ENCODE measurements at regions not wholly inside any gene's neighbourhood (a gene's known extent, or its start where the extent isn't known, plus 50 kb on each side); places are given as distances from the start of the nearest gene placed in this dataset.

DNA sequence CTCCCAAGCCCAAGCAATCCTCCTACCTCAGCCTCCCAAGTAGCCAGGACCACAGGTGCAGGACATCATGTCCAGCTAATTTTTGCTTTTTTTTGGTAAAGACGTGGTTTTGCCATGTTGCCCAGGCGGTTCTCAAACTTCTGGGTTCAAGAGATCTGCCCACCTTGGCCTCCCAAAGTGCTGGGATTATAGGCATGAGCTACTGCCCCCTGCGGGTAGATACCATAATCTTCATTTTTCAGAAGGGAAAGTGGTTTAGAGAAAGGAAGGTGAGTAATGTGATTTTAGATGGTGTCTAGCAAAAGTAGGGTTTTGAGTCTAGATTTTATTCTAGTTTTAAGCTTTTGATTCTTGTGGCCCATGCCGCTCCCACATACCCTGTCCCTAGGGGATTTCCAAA, 205.3 kb upstream of the CLNK start:
- Mint-ChIP-seq H3K36me3 (ENCODE audit: low read depth) (no peaks in the 10 kb centered on the region), H3K9me3 (no peaks in the 10 kb centered on the region), H3K27ac (no peak overlapping the region), H3K27me3 (no peaks in the 10 kb centered on the region), H3K4me1 (ENCODE audit: low read depth) (peaks cover 6% of the 10 kb centered on the region), H3K4me3 (no peak overlapping the region)

DNA sequence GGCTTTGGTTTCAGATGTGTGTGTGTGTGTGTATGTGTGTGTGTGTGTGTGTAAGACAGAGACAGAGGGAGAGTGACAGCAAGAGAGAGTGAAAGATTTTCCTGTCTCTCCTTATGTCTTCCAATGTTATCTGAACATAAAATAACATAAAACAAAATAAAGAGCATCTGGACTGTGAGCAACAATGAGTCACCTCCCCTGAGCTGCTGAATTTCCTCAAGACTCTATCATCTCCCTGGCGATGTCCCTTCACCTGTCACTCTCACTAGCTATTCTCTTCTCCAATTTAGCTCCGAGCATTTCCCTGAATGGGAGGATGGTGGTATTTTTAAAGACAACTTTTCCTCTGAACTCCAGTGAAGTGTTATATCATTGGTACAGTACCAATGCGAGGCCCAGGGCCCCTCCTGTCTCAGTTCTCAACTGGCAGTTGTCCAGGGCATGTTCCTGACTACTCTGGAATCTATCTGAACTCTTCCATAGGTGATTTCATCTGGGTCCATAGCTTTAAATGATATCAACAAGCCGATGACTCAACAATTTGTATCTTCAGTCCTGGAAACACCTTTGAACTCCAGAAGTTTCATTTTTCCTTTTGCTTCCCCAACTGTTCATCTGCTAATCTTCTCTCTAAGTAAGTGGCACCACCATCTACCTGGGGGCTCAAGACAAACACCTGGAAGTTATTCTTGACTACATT, 195.0 kb upstream of the CLNK start:
- Mint-ChIP-seq H3K27me3 (no peaks in the 10 kb centered on the region), H3K36me3 (ENCODE audit: low read depth) (no peaks in the 10 kb centered on the region), H3K27ac (no peak overlapping the region), H3K4me1 (ENCODE audit: low read depth) (no peaks in the 10 kb centered on the region), H3K4me3 (no peak overlapping the region), H3K9me3 (no peaks in the 10 kb centered on the region)

DNA sequence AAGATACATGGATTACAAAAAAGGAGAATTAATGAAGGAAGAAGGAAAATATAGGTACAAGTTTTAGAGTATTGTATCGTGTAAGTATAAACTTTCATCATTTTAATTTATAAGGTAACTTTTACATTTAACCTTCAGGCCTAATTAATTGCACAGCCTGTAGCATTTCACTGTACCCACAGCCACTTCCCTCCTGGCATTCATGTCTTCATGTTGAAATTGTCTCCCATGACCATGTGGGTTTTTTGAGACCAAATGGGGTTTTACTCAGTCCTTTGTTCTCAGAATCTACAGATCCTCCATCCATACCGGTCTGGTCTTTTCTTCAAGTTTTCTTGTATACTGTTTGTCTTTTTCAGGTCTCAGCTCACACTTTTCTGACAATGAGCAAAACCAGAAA, 194.3 kb upstream of the CLNK start:
- Mint-ChIP-seq H3K4me3 (no peak overlapping the region), H3K27ac (no peak overlapping the region), H3K36me3 (ENCODE audit: low read depth) (no peaks in the 10 kb centered on the region), H3K9me3 (no peaks in the 10 kb centered on the region), H3K4me1 (ENCODE audit: low read depth) (no peaks in the 10 kb centered on the region), H3K27me3 (no peaks in the 10 kb centered on the region)

DNA sequence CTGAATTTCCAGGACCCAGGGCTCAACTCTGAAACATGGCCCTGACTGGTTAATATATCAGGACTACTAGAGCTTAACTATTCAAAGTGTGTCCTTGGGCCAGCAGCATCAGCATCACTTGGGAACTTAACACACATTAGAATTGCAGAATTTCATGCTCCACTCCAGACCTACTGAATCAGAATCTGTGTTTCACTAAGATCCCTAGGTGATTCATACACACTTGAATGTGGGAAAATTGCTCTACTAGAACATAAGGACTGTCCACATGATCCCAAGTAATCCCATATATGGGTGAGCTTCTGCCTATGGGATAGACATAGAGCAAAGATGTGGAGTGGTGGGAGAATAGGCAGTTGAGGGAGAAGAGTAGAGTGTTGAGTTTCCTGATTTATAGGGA, 192.5 kb upstream of the CLNK start:
- peaks cover 4% of the 10 kb centered on the region for H3K4me1 Mint-ChIP-seq (ENCODE audit: low read depth)
- no peaks in the 10 kb centered on the region for H3K9me3 Mint-ChIP-seq
- H3K27ac Mint-ChIP-seq: no peak overlapping the region
- H3K27me3 Mint-ChIP-seq: no peaks in the 10 kb centered on the region
- H3K36me3 Mint-ChIP-seq (ENCODE audit: low read depth): no peaks in the 10 kb centered on the region
- H3K4me3 Mint-ChIP-seq: no peak overlapping the region

DNA sequence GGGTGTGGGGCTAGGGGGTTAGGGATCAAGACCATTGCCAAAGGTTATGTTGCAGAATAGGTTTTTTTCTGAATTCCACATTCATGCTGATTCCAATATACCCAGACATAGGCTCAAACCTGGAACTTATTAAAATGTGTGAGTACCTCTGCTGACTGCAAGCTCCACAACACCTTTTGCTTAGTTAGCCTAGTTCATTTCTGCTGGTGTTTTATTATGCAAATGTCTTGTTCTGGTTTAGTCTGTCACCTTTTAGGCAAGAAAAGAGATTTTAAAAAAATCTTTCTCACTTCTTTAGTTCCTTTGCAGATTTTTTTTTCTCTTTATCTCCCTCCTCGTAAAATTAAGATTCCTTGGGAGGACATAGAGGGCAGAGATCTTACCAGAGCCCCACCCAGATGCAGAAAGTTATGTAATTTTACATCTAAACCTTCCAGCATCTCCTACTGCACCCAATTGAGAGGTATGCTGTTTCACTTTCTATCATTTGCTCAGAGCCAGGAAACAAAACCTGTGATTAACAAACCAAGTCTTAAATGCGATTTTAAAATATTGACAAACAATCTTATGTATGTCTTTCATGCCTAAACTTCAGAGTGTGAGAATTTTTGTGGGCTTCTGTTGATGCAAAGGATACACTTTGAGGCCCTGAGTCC, 190.7 kb upstream of the CLNK start:
- Mint-ChIP-seq H3K4me3 (no peak overlapping the region), H3K27me3 (no peaks in the 10 kb centered on the region)

DNA sequence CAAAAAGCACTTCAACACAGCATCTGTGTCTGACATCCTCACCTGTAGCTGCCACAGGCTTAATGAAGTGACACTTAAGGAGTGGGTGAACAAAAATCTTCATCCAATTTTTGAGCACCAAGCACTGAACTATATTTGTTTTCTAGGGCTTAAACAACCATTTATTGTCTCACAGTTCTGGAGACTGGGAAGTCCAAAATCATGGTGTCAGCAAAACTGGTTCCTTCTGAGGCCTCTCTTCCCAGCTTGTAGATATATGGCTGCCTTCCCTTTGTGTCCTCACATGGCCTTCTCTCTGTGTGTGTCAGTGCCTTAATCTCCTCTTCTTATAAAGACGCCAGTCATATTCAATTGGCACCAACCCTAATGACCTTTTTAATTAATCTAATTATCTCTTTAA, 189.2 kb upstream of the CLNK start:
- no peaks in the 10 kb centered on the region for H3K9me3 Mint-ChIP-seq
- no peak overlapping the region for H3K4me3 Mint-ChIP-seq
- no peaks in the 10 kb centered on the region for H3K36me3 Mint-ChIP-seq (ENCODE audit: low read depth)
- H3K4me1 Mint-ChIP-seq (ENCODE audit: low read depth): peaks cover 4% of the 10 kb centered on the region
- no peak overlapping the region for H3K27ac Mint-ChIP-seq
- no peaks in the 10 kb centered on the region for H3K27me3 Mint-ChIP-seq

More for the DNA sequence above, 190.7 kb upstream of the CLNK start:
- Mint-ChIP-seq H3K36me3 (ENCODE audit: low read depth) (no peaks in the 10 kb centered on the region), H3K9me3 (no peaks in the 10 kb centered on the region), H3K27ac (no peak overlapping the region), H3K4me1 (ENCODE audit: low read depth) (peaks cover 4% of the 10 kb centered on the region)

DNA sequence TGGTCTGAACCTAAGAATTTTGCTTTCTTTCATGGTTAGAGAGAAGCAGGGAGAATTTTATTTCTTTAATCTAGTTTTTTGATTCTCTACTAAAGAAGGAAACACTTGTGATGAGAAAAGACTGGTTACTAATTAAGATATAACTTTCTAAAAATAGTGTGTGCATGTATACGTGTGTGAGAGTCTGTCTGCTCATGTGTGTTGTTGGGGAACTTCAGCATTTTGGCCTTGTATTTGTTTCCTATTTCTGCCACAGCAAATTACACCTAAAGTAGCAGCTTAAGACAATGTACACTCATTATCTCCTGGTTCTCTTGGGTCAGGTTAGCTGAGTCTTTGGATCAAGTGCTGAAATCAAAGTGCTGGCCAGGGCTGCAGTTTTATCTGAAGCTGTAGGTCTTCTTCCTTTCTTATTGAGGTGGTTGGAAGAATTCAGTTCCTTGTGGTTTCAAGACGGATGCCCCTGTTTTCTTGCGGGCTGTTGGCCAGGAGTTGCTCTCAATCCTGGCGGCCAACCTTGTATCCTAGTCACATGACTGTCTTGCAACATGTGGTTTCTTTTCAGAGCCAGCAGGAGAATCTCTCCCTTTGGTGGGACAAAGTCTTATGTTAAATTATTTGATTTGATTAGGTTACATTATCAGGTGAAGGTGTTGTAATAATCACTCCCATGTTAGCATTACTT, 188.4 kb upstream of the CLNK start:
- Mint-ChIP-seq H3K27me3 (no peaks in the 10 kb centered on the region), H3K9me3 (no peaks in the 10 kb centered on the region), H3K4me3 (no peak overlapping the region), H3K27ac (no peak overlapping the region), H3K36me3 (ENCODE audit: low read depth) (no peaks in the 10 kb centered on the region), H3K4me1 (ENCODE audit: low read depth) (peaks cover 4% of the 10 kb centered on the region)

DNA sequence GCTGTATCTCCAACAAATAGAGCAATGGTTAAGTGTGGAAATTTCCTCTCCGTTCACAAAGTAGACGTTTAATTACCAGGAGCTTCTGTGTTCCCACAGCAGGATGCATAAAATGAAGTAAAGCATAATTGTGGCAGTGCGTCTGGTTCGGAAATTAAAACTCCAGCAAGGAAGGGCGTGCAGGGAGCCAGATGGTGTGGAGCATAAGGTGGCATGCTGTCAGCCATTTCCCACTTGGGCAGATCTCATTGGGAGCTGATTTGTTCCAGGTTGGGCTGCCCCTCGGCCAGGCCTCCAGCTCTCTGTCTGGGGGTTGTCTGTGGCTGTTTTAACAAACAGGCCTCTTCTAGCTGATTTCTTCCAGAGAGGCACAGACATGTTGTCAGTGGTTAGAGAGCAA, 182.1 kb upstream of the CLNK start:
- H3K36me3 Mint-ChIP-seq (ENCODE audit: low read depth): no peaks in the 10 kb centered on the region
- H3K4me3 Mint-ChIP-seq: no peak overlapping the region
- no peak overlapping the region for H3K27ac Mint-ChIP-seq
- no peaks in the 10 kb centered on the region for H3K27me3 Mint-ChIP-seq
- no peaks in the 10 kb centered on the region for H3K9me3 Mint-ChIP-seq
- no peaks in the 10 kb centered on the region for H3K4me1 Mint-ChIP-seq (ENCODE audit: low read depth)

DNA sequence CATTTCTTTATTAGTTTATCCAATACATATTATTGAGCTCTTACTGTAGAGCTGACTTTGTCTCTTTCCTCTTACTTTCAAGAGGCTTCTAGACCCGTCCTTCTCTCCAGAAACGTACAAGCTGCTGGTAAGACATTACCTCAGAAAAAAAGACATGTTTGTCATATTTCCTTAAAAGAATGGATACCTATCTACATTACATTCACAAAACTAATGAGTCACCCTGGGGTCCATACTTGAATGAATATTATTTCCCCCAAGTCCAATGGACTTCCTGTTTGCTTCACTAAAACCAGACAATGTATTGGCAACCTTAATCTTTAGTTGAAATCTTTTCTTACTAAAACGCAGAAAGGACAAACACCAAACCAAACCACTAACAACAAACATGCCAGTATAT, 176.5 kb upstream of the CLNK start:
- peaks cover 9% of the 10 kb centered on the region for H3K9me3 Mint-ChIP-seq
- no peak overlapping the region for H3K27ac Mint-ChIP-seq
- H3K27me3 Mint-ChIP-seq: no peaks in the 10 kb centered on the region
- no peak overlapping the region for H3K4me3 Mint-ChIP-seq
- H3K36me3 Mint-ChIP-seq (ENCODE audit: low read depth): no peaks in the 10 kb centered on the region
- no peaks in the 10 kb centered on the region for H3K4me1 Mint-ChIP-seq (ENCODE audit: low read depth)

DNA sequence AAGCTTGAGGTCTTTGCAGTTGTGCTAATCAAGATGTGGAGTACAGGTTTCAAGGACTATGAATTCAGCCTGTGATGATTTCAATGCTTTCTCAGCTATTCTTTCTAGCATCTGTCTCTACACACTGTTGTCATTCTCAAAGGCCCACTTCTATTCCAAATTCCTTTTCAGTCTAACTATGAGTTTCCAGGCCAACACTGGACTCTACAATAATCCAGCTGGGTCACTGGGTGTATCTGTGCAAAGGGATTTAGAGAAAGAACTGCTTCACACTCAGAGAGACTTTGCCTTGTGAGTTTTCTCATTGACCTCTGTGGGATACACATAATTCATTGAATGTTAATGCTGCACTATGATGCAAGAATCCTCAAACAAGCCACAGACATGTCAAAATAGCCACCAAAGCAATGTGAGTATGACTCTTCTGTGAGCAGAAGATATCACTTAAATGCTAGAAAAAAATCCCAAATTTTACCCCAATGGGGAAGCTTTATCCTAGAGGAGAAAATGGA, 171.8 kb upstream of the CLNK start:
- Mint-ChIP-seq H3K36me3 (ENCODE audit: low read depth) (no peaks in the 10 kb centered on the region), H3K4me1 (ENCODE audit: low read depth) (no peaks in the 10 kb centered on the region), H3K27ac (no peak overlapping the region), H3K9me3 (peaks cover 9% of the 10 kb centered on the region), H3K4me3 (no peak overlapping the region), H3K27me3 (peaks cover 7% of the 10 kb centered on the region)

DNA sequence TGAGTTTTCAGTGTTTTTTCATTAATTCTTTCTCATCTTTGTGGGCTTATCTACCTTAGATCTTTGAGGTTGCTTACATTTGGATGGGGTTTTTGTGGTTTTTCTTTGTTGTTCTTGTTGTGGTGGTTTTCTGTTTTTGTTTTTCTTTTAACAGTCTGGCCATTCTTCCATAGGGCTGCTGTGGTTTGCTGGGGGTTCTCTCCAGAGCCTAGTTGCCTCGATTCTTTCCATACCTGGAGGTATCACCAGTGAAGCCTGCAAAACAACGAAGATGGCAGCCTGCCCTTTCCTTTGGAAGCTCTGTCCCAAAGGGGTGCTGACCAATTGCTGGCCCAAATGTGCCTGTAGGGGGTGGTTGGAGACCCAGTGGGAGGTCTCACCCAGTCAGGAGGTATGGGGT, 168.6 kb upstream of the CLNK start:
- no peak overlapping the region for H3K4me3 Mint-ChIP-seq
- H3K9me3 Mint-ChIP-seq: peaks cover 5% of the 10 kb centered on the region
- H3K4me1 Mint-ChIP-seq (ENCODE audit: low read depth): no peaks in the 10 kb centered on the region
- no peak overlapping the region for H3K27ac Mint-ChIP-seq
- no peaks in the 10 kb centered on the region for H3K36me3 Mint-ChIP-seq (ENCODE audit: low read depth)
- H3K27me3 Mint-ChIP-seq: peaks cover 7% of the 10 kb centered on the region

DNA sequence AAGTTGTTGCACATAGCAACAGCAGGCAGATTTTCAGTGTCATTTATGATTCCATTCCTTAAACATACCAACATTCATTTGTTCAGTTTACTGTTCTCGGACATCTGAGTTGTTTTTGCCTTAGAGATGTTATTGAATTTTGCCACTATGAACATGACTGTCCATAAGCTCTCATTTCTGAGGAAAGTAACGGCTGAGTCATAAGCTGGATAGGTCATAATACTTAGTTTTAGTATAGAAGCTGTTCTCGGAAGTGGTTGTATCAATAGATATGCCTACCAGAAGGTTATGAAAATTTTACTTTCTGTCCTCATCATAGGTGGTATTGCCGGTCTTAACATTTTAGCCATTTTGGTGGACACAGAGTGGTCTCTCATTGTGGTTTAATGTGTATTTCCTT, 157.1 kb upstream of the CLNK start:
- no peaks in the 10 kb centered on the region for H3K4me1 Mint-ChIP-seq (ENCODE audit: low read depth)
- H3K4me3 Mint-ChIP-seq: no peak overlapping the region
- no peaks in the 10 kb centered on the region for H3K27me3 Mint-ChIP-seq

DNA sequence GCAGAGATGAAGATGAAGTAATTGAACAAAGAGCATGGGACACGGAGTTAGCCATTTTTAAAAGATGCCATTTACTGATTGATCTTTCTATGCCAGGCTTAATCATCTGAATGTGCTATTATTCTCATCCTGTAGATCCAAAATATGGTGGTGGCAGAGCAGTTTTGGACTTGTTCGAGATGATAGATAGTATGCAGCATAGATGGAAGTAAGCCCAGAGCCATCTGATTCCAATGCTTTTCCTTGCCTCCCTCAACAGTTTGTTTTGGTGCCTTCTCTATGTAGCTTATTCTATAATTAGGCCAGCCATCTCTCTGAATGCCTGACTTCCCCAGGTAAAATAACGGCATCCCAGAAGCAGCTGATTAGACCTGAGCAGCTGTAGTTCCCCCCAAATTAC, 152.6 kb upstream of the CLNK start:
- Mint-ChIP-seq H3K9me3 (no peaks in the 10 kb centered on the region), H3K36me3 (ENCODE audit: low read depth) (no peaks in the 10 kb centered on the region), H3K4me3 (no peak overlapping the region), H3K27ac (no peak overlapping the region), H3K4me1 (ENCODE audit: low read depth) (peaks cover 9% of the 10 kb centered on the region), H3K27me3 (no peaks in the 10 kb centered on the region)

More for the DNA sequence above, 157.1 kb upstream of the CLNK start:
- Mint-ChIP-seq H3K9me3 (no peaks in the 10 kb centered on the region), H3K27ac (no peak overlapping the region), H3K36me3 (ENCODE audit: low read depth) (no peaks in the 10 kb centered on the region)

DNA sequence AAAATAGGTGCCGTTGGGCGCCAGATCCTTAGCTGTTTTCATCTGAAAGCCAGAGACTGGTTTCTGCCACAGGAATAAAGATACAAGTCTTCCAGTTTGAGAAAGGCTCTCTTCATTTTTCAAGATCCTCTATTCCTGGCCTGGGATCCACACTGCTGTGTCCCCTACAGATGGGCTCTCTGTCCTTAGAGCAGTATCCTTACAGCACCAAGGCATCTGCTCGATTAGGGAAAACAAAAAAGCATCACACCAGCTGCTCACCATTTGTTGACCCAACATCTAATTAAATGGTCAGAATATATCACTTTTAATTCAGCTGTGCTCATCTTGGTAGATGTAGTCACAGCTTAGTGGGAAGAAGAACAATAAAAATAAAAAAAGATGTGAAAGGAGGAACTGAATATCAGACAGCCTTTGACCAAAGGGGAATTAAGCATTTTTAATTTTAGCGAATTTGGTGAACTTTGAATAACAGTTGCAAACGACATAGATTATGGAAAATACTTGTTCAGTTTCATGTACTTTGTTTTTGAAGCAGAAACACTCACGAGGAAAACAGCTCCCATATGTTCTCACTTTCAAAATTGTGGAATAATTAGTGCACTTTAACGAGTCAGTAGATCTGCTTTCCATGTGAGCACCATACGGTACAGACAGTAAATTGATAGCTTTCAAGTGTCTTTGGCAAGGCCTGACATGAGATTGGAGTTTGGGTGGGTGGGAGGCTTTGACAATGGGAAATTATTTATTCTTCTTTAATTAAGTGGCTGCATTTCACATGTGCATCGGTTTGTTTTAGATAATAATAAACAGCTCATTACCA, 148.4 kb upstream of the CLNK start:
- Mint-ChIP-seq H3K27me3 (no peaks in the 10 kb centered on the region), H3K27ac (no peak overlapping the region), H3K4me3 (no peak overlapping the region), H3K9me3 (no peaks in the 10 kb centered on the region), H3K36me3 (ENCODE audit: low read depth) (no peaks in the 10 kb centered on the region), H3K4me1 (ENCODE audit: low read depth) (peaks cover 9% of the 10 kb centered on the region)
